B cell (primary cell): ENCODE measurements at regions not wholly inside any gene's neighbourhood (a gene's known extent, or its start where the extent isn't known, plus 50 kb on each side); places are given as distances from the start of the nearest gene placed in this dataset.

Experiments used
- ATAC-seq: fragments of 200-7000 bp; cut with Tn5 transposase; one replicate; pipeline ENCODE4 v1.10.0; 2021; ENCODE audit warnings: low read depth, mild to moderate bottlenecking, moderate number of reproducible peaks, moderate library complexity
- CTCF ChIA-PET: fragments of 350-600 bp; sonication (Branson Sonifier 250); formaldehyde crosslinking; loops from one replicate; lab custom pipeline; 2021; ENCODE audit warnings: antibody characterized with exemption, inconsistent platforms; lab: Charles Lee
- POLR2A ChIA-PET: fragments of 350-600 bp; sonication (Branson Sonifier 250); formaldehyde crosslinking; loops from one replicate; lab custom pipeline; 2021; ENCODE audit warnings: antibody characterized with exemption; lab: Charles Lee
- DNase-seq: peaks from one replicate; pipeline ENCODE4 v3.0.0; 2013
- H2AFZ ChIP-seq: 2 replicates; pipeline ENCODE4 v1.6.1; 2012; ENCODE audit warnings: mild to moderate bottlenecking, low read depth, low read length; ENCODE audit not compliant: insufficient read depth, poor library complexity, severe bottlenecking
- H3K27ac ChIP-seq, 2 donors: 1 replicate in 1 of 2; 2 replicates in 1 of 2; pipeline ENCODE4 v1.5.1; 2012 to 2013; ENCODE audit warnings: low read length in 2 of 2, mild to moderate bottlenecking in 2 of 2, moderate library complexity in 1 of 2
- H3K27me3 ChIP-seq, 4 experiments: fragments of 200-600 bp in 1 of 4; sonication (generic) in 1 of 4; replicated peaks in 1 of 4; 1 replicate in 2 of 4; 2 replicates in 2 of 4; pipeline versions ENCODE4 v1.6.1 to v1.7.0; 2013 to 2016; ENCODE audit warnings: low read length in 3 of 4, mild to moderate bottlenecking in 2 of 4, mixed read lengths in 1 of 4, moderate library complexity in 1 of 4; ENCODE audit not compliant: insufficient read depth in 4 of 4, control insufficient read depth in 3 of 4; ENCODE audit errors: control extremely low read depth in 1 of 4
- H3K36me3 ChIP-seq, 2 experiments: replicated peaks in 1 of 2; 1 replicate in 1 of 2; 2 replicates in 1 of 2; pipeline versions ENCODE4 v1.6.1 to v1.7.1; 2013; ENCODE audit warnings: low read length in 1 of 2; ENCODE audit not compliant: insufficient read depth in 2 of 2, control insufficient read depth in 1 of 2; ENCODE audit errors: control extremely low read depth in 1 of 2, extremely low read depth in 1 of 2
- H3K4me1 ChIP-seq, 2 donors: fragments of 200-600 bp in 1 of 2; sonication (generic) in 1 of 2; 1 replicate in 1 of 2; 2 replicates in 1 of 2; pipeline versions ENCODE4 v1.5.1 to v1.6.1; 2013 to 2017; ENCODE audit warnings: low read length in 2 of 2; ENCODE audit not compliant: control insufficient read depth in 2 of 2, insufficient read depth in 2 of 2
- H3K4me2 ChIP-seq: replicated peaks from 2 replicates; pipeline ENCODE3; 2012; ENCODE audit warnings: mild to moderate bottlenecking, low read depth, low read length; ENCODE audit not compliant: poor library complexity, severe bottlenecking
- H3K4me3 ChIP-seq, 5 experiments: fragments of 200-600 bp in 1 of 5; sonication (generic) in 1 of 5; 1 replicate in 3 of 5; 2 replicates in 2 of 5; pipeline versions ENCODE4 v1.5.1 to v1.7.0; 2011 to 2016; ENCODE audit warnings: low read length in 4 of 5, mild to moderate bottlenecking in 4 of 5, low read depth in 2 of 5, control low read depth in 1 of 5, moderate library complexity in 1 of 5; ENCODE audit not compliant: insufficient read depth in 1 of 5; ENCODE audit errors: control extremely low read depth in 1 of 5, extremely low read depth in 1 of 5
- H3K79me2 ChIP-seq: fragments of 200-600 bp; sonication (generic); one replicate; pipeline ENCODE4 v1.6.0; 2016; ENCODE audit warnings: low read length; ENCODE audit not compliant: control insufficient read depth, insufficient read depth
- H3K9ac ChIP-seq: fragments of 200-600 bp; sonication (generic); 2 replicates; pipeline ENCODE4 v1.6.1; 2017; ENCODE audit warnings: mild to moderate bottlenecking, low read length, moderate library complexity
- H3K9me3 ChIP-seq, 3 donors: one replicate each; pipeline versions ENCODE4 v1.6.1 to v1.7.1; 2013; ENCODE audit warnings: low read length in 2 of 3; ENCODE audit not compliant: control insufficient read depth in 2 of 3, insufficient read depth in 1 of 3; ENCODE audit errors: control extremely low read depth in 1 of 3
- H4K20me1 ChIP-seq: 2 replicates; pipeline ENCODE4 v1.6.0; 2012; ENCODE audit warnings: mild to moderate bottlenecking, low read length; ENCODE audit not compliant: insufficient read depth, control insufficient read depth, poor library complexity, severe bottlenecking
- H3K27ac Mint-ChIP-seq: one replicate; pipeline ENCODE4 v1.8.0; 2021; ENCODE audit warnings: mixed read lengths
- H3K27me3 Mint-ChIP-seq: one replicate; pipeline ENCODE4 v1.8.0; 2021; ENCODE audit warnings: mixed read lengths
- H3K4me1 Mint-ChIP-seq: one replicate; pipeline ENCODE4 v1.8.0; 2021; ENCODE audit warnings: mixed read lengths
- H3K4me3 Mint-ChIP-seq: one replicate; pipeline ENCODE4 v1.8.0; 2021; ENCODE audit warnings: mixed read lengths
- H3K9me3 Mint-ChIP-seq: one replicate; pipeline ENCODE4 v1.8.0; 2022; ENCODE audit warnings: mixed read lengths; ENCODE audit not compliant: insufficient read depth
- EZH2 ChIP-seq: IDR thresholded peaks from 2 replicates; pipeline ENCODE4 v1.6.1; 2012; ENCODE audit warnings: borderline replicate concordance, low read depth, mild to moderate bottlenecking, moderate library complexity, low read length; ENCODE audit not compliant: insufficient read depth, poor library complexity, severe bottlenecking
- WGBS: methylation state at CpG from one replicate; pipeline ENCODE4 v1.1.5; 2013; ENCODE audit warnings: missing lambda C conversion rate; ENCODE audit not compliant: insufficient coverage; 5-methylcytosine and 5-hydroxymethylcytosine counted together
- intact Hi-C: fragments of 100-400 bp; cut with micrococcal nuclease; formaldehyde crosslinking; loops from one replicate; pipeline ENCODE4 v1.10.0; 2022
- TF ChIP-seq, protein P1 (sequence below): fragments of 200-600 bp; IDR thresholded peaks from one replicate; pipeline ENCODE4 v1.8.0; 2022; ENCODE audit warnings: antibody characterized with exemption, mild to moderate bottlenecking

GRCh38 chr2:180662521-180662920, 317.9 kb upstream of the UBE2E3 start:
- DNase-seq = no peak
- Histone ChIP-seq H3K4me3 (no peak overlapping the region), H3K9ac (no peak overlapping the region), H3K27ac (no peak overlapping the region), H2AFZ (no peak overlapping the region), H3K9me3 (no peaks in the 10 kb centered on the region), H3K79me2 (no peaks in the 10 kb centered on the region), H3K27me3 (peaks cover 0 to 3% (median 0%) of the 10 kb centered on the region in 4 experiments), H3K4me2 (no peak overlapping the region), H3K36me3 (no peaks in the 10 kb centered on the region), H4K20me1 (no peaks in the 10 kb centered on the region), H3K4me1 (no peaks in the 10 kb centered on the region)
- no peak overlapping the region for H3K27ac Mint-ChIP-seq
- no peak for ATAC-seq
- ChIA-PET CTCF (no interaction called here), POLR2A (no interaction called here)
- 80% methylated on average over 1 of the region's 1 CpG for WGBS
- intact Hi-C loops = no loop called here
- no peaks in the 10 kb centered on the region for H3K9me3 Mint-ChIP-seq
- H3K4me3 Mint-ChIP-seq = no peak overlapping the region
- no peaks in the 10 kb centered on the region for H3K4me1 Mint-ChIP-seq
- peaks cover 16% of the 10 kb centered on the region for H3K27me3 Mint-ChIP-seq
- TF ChIP-seq, protein P1, sequence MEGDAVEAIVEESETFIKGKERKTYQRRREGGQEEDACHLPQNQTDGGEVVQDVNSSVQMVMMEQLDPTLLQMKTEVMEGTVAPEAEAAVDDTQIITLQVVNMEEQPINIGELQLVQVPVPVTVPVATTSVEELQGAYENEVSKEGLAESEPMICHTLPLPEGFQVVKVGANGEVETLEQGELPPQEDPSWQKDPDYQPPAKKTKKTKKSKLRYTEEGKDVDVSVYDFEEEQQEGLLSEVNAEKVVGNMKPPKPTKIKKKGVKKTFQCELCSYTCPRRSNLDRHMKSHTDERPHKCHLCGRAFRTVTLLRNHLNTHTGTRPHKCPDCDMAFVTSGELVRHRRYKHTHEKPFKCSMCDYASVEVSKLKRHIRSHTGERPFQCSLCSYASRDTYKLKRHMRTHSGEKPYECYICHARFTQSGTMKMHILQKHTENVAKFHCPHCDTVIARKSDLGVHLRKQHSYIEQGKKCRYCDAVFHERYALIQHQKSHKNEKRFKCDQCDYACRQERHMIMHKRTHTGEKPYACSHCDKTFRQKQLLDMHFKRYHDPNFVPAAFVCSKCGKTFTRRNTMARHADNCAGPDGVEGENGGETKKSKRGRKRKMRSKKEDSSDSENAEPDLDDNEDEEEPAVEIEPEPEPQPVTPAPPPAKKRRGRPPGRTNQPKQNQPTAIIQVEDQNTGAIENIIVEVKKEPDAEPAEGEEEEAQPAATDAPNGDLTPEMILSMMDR = no peak
- no peak for TF ChIP-seq EZH2

DNA sequence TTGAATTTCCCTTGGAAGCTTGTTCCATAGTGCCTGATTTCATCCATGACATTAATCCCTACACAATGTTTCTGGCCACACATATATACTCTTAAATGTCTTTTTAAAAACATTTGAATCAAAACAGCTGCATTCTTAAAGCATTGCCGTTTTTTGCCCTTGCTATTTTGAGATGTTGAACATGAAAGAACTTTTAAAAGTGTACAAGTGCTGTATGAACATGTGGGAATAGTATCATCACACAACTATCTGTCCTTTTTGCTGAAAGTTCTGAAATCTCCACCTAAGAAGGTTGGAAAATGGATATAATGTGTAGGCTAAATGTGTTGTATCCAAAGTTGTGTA, 318.7 kb upstream of the UBE2E3 start:
- Histone ChIP-seq H3K27me3 (peaks cover 0 to 3% (median 0%) of the 10 kb centered on the region in 4 experiments), H3K4me3 (no peak overlapping the region), H3K4me1 (no peaks in the 10 kb centered on the region), H3K27ac (no peak overlapping the region), H3K9ac (no peak overlapping the region), H2AFZ (no peak overlapping the region), H3K4me2 (no peak overlapping the region), H3K36me3 (no peaks in the 10 kb centered on the region), H3K79me2 (no peaks in the 10 kb centered on the region), H3K9me3 (no peaks in the 10 kb centered on the region), H4K20me1 (no peaks in the 10 kb centered on the region)
- no peak overlapping the region for H3K4me3 Mint-ChIP-seq
- no CpG with 5 or more reads among the region's 1 CpG for WGBS
- intact Hi-C loops = no loop called here
- peaks cover 16% of the 10 kb centered on the region for H3K27me3 Mint-ChIP-seq
- H3K4me1 Mint-ChIP-seq = no peaks in the 10 kb centered on the region
- H3K27ac Mint-ChIP-seq = no peak overlapping the region
- ATAC-seq (no peak), DNase-seq (no peak)
- no peaks in the 10 kb centered on the region for H3K9me3 Mint-ChIP-seq
- CTCF ChIA-PET = no interaction called here
- TF ChIP-seq, protein P1 = no peak
- TF ChIP-seq EZH2 = no peak
- POLR2A ChIA-PET = no interaction called here
